Muscle of leg (tissue), 3 donors: ENCODE measurements at regions not wholly inside any gene's neighbourhood (a gene's known extent, or its start where the extent isn't known, plus 50 kb on each side); places are given as distances from the start of the nearest gene placed in this dataset.

Source experiments
- DNase-seq: peaks from one replicate; pipeline ENCODE4 v3.0.0; 2013
- H3K27ac ChIP-seq: one replicate; pipeline ENCODE4 v1.5.1; 2013; ENCODE audit warnings: mild to moderate bottlenecking, low read length, control low read depth
- H3K27me3 ChIP-seq: one replicate; pipeline ENCODE4 v1.6.1; 2013; ENCODE audit warnings: low read length; ENCODE audit not compliant: control insufficient read depth, insufficient read depth
- H3K36me3 ChIP-seq: one replicate; pipeline ENCODE4 v1.6.1; 2013; ENCODE audit warnings: low read length; ENCODE audit not compliant: control insufficient read depth, insufficient read depth
- H3K4me1 ChIP-seq: one replicate; pipeline ENCODE4 v1.6.1; 2013; ENCODE audit warnings: low read length; ENCODE audit not compliant: control insufficient read depth, insufficient read depth
- H3K4me3 ChIP-seq: one replicate; pipeline ENCODE4 v1.5.1; 2013; ENCODE audit warnings: low read length, control low read depth
- H3K9me3 ChIP-seq: replicated peaks from 2 replicates; pipeline ENCODE4 v1.6.1; 2013; ENCODE audit warnings: low read depth, low read length; ENCODE audit not compliant: control insufficient read depth
- WGBS: methylation state at CpG from one replicate; pipeline ENCODE4 v1.1.5; 2013; ENCODE audit warnings: missing lambda C conversion rate; ENCODE audit not compliant: insufficient coverage; 5-methylcytosine and 5-hydroxymethylcytosine counted together

DNA sequence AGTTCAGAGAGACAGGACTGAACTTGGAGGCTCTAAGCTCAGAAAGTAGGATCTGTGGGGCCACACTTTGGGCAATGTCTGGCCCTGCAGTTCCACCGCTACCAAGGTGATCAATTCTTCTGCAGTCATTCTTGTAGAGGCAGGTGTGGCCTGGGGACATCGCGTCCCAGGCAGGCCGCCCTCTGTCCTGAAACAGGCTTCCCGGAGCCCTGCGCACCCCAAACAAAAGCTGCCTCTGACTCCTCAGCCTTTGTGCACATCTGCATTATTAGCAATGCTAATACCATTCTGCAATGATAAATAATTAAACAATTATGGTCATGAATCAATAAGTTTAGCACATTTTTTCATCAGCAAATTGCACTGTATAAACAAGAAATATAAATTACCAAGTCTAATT, 160.2 kb downstream of the URI1 start:
- Histone ChIP-seq H3K27me3 (no peaks in the 10 kb centered on the region), H3K27ac (no peak overlapping the region), H3K4me1 (no peaks in the 10 kb centered on the region), H3K36me3 (no peaks in the 10 kb centered on the region), H3K4me3 (no peak overlapping the region), H3K9me3 (no peaks in the 10 kb centered on the region)
- DNase-seq: no peak
- 97% methylated on average over 4 of the region's 6 CpGs for WGBS

DNA sequence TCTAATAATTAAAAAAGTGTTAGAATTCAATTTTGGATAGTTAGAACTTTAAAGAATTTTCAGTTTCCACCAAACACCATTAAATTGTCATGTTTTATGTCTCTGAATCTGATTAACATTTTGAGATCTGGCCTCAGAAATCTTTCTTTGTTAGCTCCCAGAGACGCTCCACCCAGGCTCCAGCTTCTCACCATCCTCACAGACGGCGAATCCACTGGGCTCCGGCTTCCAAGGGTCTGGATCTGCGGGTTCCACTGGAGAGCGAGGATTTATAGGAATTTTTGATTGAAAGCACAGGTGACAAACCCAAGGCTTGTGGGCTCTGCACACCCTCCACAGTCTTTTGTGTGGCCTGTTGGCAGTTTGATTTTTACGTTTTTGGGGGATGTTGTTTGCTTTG, 160.6 kb downstream of the URI1 start:
- H3K36me3 ChIP-seq: no peaks in the 10 kb centered on the region
- H3K4me1 ChIP-seq: no peaks in the 10 kb centered on the region
- no peaks in the 10 kb centered on the region for H3K27me3 ChIP-seq
- H3K27ac ChIP-seq: no peak overlapping the region
- DNase-seq: no peak
- H3K9me3 ChIP-seq: no peaks in the 10 kb centered on the region
- WGBS: 69% methylated on average over 5 of the region's 7 CpGs
- no peak overlapping the region for H3K4me3 ChIP-seq

DNA sequence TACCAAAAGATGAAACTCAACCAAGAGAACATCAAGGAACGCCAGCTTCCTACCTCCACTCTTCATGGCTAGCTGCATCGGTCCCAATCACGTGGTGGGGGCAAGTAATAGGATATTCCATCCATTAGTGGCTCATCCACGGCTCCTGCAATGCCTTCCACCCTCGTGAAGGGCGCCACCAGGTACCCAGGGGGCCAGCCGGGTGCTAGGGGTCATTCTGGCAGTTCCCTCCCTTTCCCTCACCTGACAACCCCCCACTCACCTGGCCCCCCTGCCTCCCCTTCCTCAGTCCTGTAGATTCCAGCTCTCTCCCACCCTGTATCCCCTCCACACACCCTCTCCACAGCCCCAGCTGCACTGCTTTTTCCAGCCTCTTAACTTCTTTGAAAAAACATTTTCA, 161.9 kb downstream of the URI1 start:
- no peak for DNase-seq
- 68% methylated on average over 5 of the region's 7 CpGs for WGBS
- no peaks in the 10 kb centered on the region for H3K4me1 ChIP-seq
- H3K9me3 ChIP-seq: no peaks in the 10 kb centered on the region
- no peaks in the 10 kb centered on the region for H3K27me3 ChIP-seq
- no peaks in the 10 kb centered on the region for H3K36me3 ChIP-seq
- H3K4me3 ChIP-seq: no peak overlapping the region
- no peak overlapping the region for H3K27ac ChIP-seq

DNA sequence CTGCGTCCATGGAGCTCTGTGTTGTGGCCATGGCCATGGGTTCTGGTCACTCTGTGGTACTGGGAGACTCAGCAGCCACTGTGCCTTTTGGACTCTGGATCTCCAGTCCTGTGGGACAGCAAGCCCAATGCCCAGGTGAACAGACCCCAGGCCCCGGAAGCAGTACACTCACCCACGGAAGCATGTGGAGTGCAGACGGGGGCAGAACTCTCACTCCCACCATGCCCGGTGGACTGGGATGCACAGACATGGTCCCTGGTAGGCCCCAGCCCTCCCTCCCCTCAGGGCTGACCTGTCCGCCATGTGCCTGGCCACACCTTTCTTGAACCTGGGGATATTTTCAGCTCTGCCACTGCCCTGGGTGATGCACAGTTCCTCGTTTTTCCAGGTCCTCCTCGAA, 163.3 kb downstream of the URI1 start:
- 88% methylated on average over 7 of the region's 8 CpGs for WGBS
- no peaks in the 10 kb centered on the region for H3K27me3 ChIP-seq
- no peaks in the 10 kb centered on the region for H3K36me3 ChIP-seq
- no peak for DNase-seq
- H3K9me3 ChIP-seq: no peaks in the 10 kb centered on the region
- no peaks in the 10 kb centered on the region for H3K4me1 ChIP-seq
- H3K27ac ChIP-seq: no peak overlapping the region
- H3K4me3 ChIP-seq: no peak overlapping the region

DNA sequence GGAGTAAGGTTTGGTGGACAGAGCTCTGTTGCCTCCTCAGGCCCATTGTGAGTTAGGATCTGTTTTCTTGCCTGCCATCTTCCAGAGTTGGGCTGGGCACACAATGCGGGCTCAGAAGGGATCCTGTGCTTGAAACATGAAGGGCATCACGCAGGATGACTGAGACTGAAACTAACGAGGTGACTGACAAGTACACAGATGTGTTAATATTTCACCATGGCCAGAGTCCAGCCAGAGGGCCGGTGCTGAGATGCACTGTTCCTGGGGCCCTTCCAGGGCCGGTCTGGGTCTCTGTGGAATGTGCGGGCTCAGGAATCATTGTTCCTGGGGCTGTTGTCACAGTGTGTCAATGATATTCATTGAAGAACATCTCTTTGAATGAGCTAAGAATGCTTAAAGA, 163.7 kb downstream of the URI1 start:
- WGBS: 78% methylated on average over 6 of the region's 6 CpGs
- H3K9me3 ChIP-seq: no peaks in the 10 kb centered on the region
- no peak overlapping the region for H3K4me3 ChIP-seq
- no peaks in the 10 kb centered on the region for H3K27me3 ChIP-seq
- no peak for DNase-seq
- H3K4me1 ChIP-seq: no peaks in the 10 kb centered on the region
- no peaks in the 10 kb centered on the region for H3K36me3 ChIP-seq
- no peak overlapping the region for H3K27ac ChIP-seq

DNA sequence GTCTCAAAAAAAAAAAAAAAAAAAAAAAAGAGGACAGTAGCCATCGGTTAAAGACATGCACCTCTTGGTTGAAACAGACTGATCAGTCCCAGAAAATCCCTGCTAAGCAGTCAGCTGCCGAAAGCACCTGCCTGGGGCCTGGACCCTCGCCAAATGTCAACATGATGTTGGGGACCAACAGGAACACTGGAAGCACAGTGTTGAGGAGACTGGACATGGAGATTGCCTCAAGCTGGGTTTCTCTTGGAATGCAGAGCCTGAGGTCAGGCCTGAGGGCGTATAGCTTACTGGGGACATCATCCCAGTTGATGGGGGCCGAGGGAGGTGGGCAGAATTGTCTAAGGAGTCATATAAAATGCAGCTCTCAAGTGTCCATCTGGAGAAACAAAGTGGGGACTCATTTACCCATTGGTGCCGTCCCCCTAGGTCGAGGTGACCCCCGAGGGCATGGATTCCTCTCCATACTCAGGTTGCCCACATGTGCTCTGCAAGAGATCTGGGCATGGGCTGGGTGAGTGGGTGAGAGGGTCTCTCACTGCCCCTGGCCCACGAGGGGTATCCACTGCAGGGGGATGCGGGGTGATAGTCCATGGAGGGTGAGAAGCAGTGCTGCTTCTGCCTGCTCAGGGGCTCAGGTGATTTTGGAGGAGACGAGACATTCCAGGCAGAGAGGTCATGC, 164.5 kb downstream of the URI1 start:
- Histone ChIP-seq H3K4me1 (peaks cover 2% of the 10 kb centered on the region), H3K27ac (no peak overlapping the region), H3K27me3 (no peaks in the 10 kb centered on the region), H3K9me3 (no peaks in the 10 kb centered on the region), H3K4me3 (no peak overlapping the region), H3K36me3 (no peaks in the 10 kb centered on the region)
- peak; percentile 18 for DNase-seq
- WGBS: 71% methylated on average over 8 of the region's 11 CpGs

DNA sequence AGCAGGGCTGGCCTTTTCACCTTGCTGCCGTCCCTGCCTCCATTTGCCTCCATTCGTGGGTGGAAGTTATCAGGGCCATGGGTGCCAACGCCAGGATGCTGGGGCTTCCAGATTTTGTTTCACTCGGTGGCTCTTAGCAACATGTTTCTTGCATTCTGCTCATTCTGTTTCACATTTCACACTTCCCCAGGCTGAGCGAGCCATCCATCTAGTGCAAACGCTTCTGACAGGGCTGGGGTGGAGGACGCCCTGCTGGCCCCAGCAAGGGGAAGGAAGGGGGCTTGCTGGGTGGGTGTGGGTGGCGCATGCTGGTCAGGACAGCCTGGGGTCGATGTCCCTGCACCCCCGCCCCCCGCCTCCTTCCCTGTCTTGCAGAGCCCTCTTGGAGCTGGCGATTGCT, 165.2 kb downstream of the URI1 start:
- Histone ChIP-seq H3K4me3 (no peak overlapping the region), H3K9me3 (no peaks in the 10 kb centered on the region), H3K36me3 (no peaks in the 10 kb centered on the region), H3K4me1 (peaks cover 2% of the 10 kb centered on the region), H3K27ac (no peak overlapping the region), H3K27me3 (no peaks in the 10 kb centered on the region)
- no peak for DNase-seq
- WGBS: 57% methylated on average over 4 of the region's 12 CpGs

DNA sequence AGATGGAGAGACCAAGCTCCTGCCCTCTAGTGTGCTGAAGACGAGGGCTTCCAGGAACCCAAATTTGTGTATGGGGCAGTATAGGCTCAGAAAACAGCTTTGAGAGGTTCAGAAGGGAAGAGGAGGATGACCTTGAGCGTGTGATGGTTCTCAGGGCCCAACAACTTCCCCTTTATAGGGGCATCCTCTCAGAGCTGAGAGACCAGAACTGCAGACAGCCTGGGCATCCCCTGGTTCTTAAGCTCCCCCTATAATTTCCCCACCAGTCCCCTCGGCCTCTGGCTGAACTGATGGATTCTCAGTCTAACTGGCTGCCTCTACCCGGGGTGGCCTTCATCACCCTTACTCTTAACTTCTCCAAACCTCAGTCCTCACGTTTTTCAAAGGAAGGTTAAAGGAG, 167.5 kb downstream of the URI1 start:
- Histone ChIP-seq H3K4me3 (no peak overlapping the region), H3K9me3 (no peaks in the 10 kb centered on the region), H3K27ac (no peak overlapping the region), H3K36me3 (no peaks in the 10 kb centered on the region), H3K27me3 (no peaks in the 10 kb centered on the region), H3K4me1 (peaks cover 2% of the 10 kb centered on the region)
- WGBS: 88% methylated on average over 2 of the region's 5 CpGs
- no peak for DNase-seq

DNA sequence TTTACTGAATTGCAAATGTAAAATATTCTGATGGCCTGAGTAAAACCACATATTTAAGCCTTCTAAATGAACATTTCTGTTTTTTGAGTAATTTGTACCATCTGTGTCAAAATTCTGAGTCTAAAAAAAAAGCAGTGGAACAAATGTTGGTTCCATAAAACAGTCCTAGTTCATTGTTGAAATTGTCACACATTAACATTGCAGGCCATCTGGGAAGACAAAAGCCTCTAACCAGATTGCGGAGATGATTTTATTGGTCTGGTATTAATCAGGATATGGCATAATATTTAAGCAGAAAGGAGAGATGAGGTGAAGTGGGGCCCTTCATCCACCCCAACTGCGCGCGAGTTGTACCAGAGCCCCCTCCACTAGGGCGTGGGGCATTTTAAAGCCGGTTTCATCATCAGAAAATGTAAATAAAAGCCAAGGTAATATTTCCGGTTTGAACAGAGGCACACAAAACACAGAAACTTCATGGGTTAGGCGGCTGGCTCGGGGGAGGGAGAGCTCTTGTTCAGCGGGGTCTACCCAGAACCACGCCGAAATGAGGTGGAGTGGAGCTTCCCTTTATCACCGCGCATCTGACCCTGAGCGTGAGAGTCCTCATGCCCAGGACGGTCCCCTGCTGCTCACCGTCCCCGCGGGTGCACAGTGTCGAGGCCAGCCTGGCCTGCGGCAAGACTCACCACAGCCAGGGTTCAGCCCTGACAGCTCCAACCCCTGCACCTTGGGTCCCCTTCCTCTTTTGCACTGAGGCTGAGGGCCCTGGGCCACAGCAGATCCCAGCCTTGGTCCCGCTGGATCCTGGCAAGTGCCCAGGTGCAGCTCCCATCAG, 169.2 kb downstream of the URI1 start:
- no peak for DNase-seq
- no peaks in the 10 kb centered on the region for H3K27me3 ChIP-seq
- peaks cover 2% of the 10 kb centered on the region for H3K4me1 ChIP-seq
- H3K27ac ChIP-seq: no peak overlapping the region
- no peaks in the 10 kb centered on the region for H3K9me3 ChIP-seq
- 73% methylated on average over 16 of the region's 22 CpGs for WGBS
- no peak overlapping the region for H3K4me3 ChIP-seq
- no peaks in the 10 kb centered on the region for H3K36me3 ChIP-seq

DNA sequence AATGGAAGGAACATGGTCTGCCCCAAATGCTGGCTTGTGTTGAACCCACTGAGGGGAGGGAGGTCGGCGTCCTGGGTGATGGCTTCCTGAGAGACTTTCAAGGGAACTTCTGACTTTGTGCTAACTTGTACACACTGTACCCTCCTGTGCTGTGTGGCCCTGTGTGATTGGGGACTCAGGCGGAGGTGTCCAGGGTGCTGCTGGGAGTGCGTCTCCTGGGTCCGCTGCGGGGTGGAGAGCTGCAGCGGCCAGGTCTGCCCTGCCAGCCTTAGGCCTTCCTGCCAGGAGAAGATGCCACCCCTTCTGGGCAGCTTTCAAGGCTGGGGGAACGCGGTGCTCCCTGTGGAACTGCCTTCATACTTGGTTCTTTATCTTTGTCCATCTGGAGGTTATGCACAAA, 170.1 kb downstream of the URI1 start:
- Histone ChIP-seq H3K27me3 (no peaks in the 10 kb centered on the region), H3K27ac (no peak overlapping the region), H3K4me1 (peaks cover 2% of the 10 kb centered on the region), H3K9me3 (no peaks in the 10 kb centered on the region), H3K36me3 (no peaks in the 10 kb centered on the region), H3K4me3 (no peak overlapping the region)
- DNase-seq: no peak
- 88% methylated on average over 8 of the region's 9 CpGs for WGBS
